Glutamatergic neuron (in vitro differentiated cells): ENCODE measurements at regions not wholly inside any gene's neighbourhood (a gene's known extent, or its start where the extent isn't known, plus 50 kb on each side); places are given as distances from the start of the nearest gene placed in this dataset.

Experiments used
- DNase-seq: peaks from one replicate; pipeline ENCODE4 v3.0.0; 2022
- H3K27ac Mint-ChIP-seq: one replicate; pipeline ENCODE4 v1.8.0; 2020; ENCODE audit warnings: mild to moderate bottlenecking, mixed read lengths, inconsistent platforms; ENCODE audit not compliant: unreplicated experiment
- H3K27me3 Mint-ChIP-seq: one replicate; pipeline ENCODE4 v1.8.0; 2020; ENCODE audit warnings: mild to moderate bottlenecking, moderate library complexity, mixed read lengths, inconsistent platforms; ENCODE audit not compliant: unreplicated experiment
- H3K36me3 Mint-ChIP-seq: one replicate; pipeline ENCODE4 v1.8.0; 2020; ENCODE audit warnings: mild to moderate bottlenecking, mixed read lengths, inconsistent platforms; ENCODE audit not compliant: unreplicated experiment
- H3K4me1 Mint-ChIP-seq: one replicate; pipeline ENCODE4 v1.8.0; 2020; ENCODE audit warnings: mild to moderate bottlenecking, low read depth, mixed read lengths, inconsistent platforms; ENCODE audit not compliant: unreplicated experiment
- H3K4me3 Mint-ChIP-seq: one replicate; pipeline ENCODE4 v1.8.0; 2020; ENCODE audit warnings: mild to moderate bottlenecking, mixed read lengths, inconsistent platforms; ENCODE audit not compliant: unreplicated experiment
- H3K9me3 Mint-ChIP-seq: one replicate; pipeline ENCODE4 v1.8.0; 2020; ENCODE audit warnings: mild to moderate bottlenecking, moderate library complexity, mixed read lengths, inconsistent platforms; ENCODE audit not compliant: unreplicated experiment
- TF ChIP-seq, protein P1 (sequence below): fragments of 200-600 bp; sonication (generic); IDR thresholded peaks from one replicate; pipeline ENCODE4 v1.5.0; 2021; ENCODE audit not compliant: partially characterized antibody, unreplicated experiment

DNA sequence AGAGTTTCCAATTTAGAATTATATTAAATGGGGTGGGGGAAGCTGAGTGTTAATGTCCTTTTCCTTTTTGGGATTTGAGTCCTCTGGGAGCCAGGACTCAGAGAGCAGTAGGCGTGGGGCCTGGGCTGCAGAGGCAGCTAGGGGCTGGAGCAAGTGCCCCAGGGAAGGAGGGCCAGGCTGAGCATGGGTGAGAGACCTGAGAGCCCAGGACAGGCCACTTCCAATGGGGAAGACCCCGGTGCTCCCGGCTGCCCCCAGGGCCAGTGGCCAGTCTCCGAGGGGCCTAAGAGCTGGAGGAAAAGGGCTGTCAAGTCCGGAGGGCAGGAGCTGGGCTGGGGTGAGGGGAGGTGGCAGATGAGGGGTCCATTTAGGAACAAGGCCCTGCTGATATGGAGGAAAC, 371.5 kb downstream of the ZNF536 start:
- H3K36me3 Mint-ChIP-seq = no peaks in the 10 kb centered on the region
- H3K27me3 Mint-ChIP-seq = peaks cover 4% of the 10 kb centered on the region
- no peak for DNase-seq
- peaks cover 26% of the 10 kb centered on the region for H3K4me1 Mint-ChIP-seq
- no peaks in the 10 kb centered on the region for H3K9me3 Mint-ChIP-seq
- TF ChIP-seq, protein P1, sequence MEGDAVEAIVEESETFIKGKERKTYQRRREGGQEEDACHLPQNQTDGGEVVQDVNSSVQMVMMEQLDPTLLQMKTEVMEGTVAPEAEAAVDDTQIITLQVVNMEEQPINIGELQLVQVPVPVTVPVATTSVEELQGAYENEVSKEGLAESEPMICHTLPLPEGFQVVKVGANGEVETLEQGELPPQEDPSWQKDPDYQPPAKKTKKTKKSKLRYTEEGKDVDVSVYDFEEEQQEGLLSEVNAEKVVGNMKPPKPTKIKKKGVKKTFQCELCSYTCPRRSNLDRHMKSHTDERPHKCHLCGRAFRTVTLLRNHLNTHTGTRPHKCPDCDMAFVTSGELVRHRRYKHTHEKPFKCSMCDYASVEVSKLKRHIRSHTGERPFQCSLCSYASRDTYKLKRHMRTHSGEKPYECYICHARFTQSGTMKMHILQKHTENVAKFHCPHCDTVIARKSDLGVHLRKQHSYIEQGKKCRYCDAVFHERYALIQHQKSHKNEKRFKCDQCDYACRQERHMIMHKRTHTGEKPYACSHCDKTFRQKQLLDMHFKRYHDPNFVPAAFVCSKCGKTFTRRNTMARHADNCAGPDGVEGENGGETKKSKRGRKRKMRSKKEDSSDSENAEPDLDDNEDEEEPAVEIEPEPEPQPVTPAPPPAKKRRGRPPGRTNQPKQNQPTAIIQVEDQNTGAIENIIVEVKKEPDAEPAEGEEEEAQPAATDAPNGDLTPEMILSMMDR = no peak
- H3K27ac Mint-ChIP-seq = peak overlapping the region; percentile 10
- H3K4me3 Mint-ChIP-seq = peak overlapping the region; percentile 53

DNA sequence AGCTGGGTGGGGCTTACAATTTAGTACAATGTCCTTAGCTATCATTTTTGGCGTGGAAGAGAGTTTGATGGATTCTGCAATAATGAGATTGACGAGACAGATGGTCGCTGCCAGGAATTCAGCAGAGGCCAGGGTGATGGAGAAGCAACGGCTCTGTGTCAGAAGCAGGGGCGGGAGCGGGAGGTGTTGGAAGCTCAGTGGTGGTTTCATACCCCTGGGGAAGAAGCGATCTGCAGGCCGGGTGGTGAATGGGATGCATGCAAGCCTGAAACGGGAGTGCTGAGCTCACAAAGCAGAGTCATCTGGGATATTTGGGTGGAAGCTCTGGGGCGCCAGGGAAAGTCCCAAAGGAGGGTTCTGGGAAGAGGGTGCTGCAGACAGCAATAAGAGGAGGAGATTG, 370.8 kb downstream of the ZNF536 start:
- Mint-ChIP-seq H3K4me3 (peak overlapping the region; percentile 68), H3K36me3 (no peaks in the 10 kb centered on the region), H3K27ac (peak overlapping the region; percentile 85), H3K9me3 (peaks cover 2% of the 10 kb centered on the region), H3K27me3 (peaks cover 4% of the 10 kb centered on the region), H3K4me1 (peaks cover 26% of the 10 kb centered on the region)
- DNase-seq = peak; percentile 61
- TF ChIP-seq, protein P1 = no peak

DNA sequence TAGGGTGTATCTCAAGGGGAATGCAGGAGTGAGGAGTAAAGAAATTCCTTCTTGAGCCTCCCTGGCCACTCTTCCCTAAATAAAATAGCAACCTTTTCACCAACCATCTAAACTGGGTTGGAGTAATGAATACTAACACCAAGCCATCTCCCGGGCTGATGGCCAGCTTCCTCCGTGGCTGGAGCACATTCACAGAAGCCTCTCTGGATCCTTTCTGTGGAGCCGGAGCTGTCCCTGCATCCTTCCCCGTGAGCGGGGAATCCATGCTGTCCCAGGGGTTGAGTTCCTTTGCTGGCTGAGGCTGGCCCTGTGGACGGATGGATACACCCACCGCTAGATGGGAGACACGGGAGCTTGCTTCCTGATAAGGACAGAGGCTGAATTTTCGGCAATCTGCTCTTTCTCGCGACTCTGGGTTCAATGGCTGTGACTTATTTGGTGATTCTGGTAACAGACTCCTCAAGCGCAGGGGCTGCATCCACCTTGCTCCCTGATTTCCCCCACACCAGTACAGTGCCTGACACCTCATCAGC, 370.3 kb downstream of the ZNF536 start:
- Mint-ChIP-seq H3K4me3 (peak overlapping the region; percentile 68), H3K9me3 (peaks cover 2% of the 10 kb centered on the region), H3K36me3 (no peaks in the 10 kb centered on the region), H3K4me1 (peaks cover 26% of the 10 kb centered on the region), H3K27me3 (peaks cover 4% of the 10 kb centered on the region), H3K27ac (peak overlapping the region; percentile 85)
- TF ChIP-seq, protein P1 = no peak
- peak; percentile 31 for DNase-seq

DNA sequence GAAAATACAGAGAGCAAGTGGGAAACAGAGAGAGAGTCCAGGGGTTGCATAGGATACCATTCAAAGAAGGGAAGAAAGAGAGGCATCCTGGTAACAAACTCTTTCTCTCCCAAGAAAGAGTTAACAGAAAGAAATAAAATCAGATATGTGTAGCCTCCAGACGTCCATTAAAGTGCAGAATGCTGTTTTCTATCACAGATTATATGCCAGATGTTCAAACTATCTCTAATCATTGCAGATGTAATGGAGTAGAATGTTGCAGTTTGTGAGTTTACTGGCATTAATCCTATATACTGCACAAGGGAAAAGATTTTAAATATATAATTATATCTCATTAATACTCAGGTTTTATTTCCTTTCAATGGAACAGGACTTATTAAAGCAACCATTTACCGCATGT, 369.4 kb downstream of the ZNF536 start:
- Mint-ChIP-seq H3K4me1 (peaks cover 29% of the 10 kb centered on the region), H3K4me3 (no peak overlapping the region), H3K9me3 (peaks cover 4% of the 10 kb centered on the region), H3K27me3 (peaks cover 4% of the 10 kb centered on the region), H3K27ac (no peak overlapping the region), H3K36me3 (no peaks in the 10 kb centered on the region)
- DNase-seq = no peak
- TF ChIP-seq, protein P1 = no peak

DNA sequence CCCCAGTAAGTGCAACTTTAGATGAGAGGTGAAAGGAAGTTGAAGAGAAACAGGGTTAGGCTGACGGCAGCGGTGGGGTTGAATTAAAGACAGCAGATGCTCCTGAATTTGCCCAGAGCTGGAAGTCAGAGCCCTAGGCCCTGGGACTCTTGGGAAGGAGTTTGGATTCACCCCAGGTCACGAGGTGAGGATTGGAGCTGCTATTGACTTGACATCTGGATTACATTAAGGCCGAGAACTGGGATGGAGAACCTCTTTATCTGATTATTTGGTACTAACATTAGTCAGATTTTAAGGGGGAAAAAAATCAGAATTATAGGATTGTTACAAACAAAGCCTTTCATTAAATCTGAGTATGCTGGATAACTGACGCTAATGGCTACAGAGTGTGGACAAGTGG, 367.2 kb downstream of the ZNF536 start:
- H3K4me3 Mint-ChIP-seq = no peak overlapping the region
- H3K4me1 Mint-ChIP-seq = peaks cover 38% of the 10 kb centered on the region
- H3K36me3 Mint-ChIP-seq = no peaks in the 10 kb centered on the region
- no peak overlapping the region for H3K27ac Mint-ChIP-seq
- TF ChIP-seq, protein P1 = no peak
- no peak for DNase-seq
- peaks cover 4% of the 10 kb centered on the region for H3K27me3 Mint-ChIP-seq
- peaks cover 4% of the 10 kb centered on the region for H3K9me3 Mint-ChIP-seq
